LNCaP clone FGC (cell line): ENCODE measurements at regions not wholly inside any gene's neighbourhood (a gene's known extent, or its start where the extent isn't known, plus 50 kb on each side); places are given as distances from the start of the nearest gene placed in this dataset.

Experiments used
- DNase-seq: peaks from one replicate; pipeline ENCODE4 v3.0.0-alpha.2; 2011; ENCODE audit warnings: low read depth
- H3K4me3 ChIP-seq: 2 replicates; pipeline ENCODE4 v1.5.1; 2011; ENCODE audit warnings: mild to moderate bottlenecking, low read depth, low read length, control low read depth
- TF ChIP-seq, protein P1 (sequence below): IDR thresholded peaks from 2 replicates; pipeline ENCODE4 v1.5.1; 2012; ENCODE audit warnings: mild to moderate bottlenecking; ENCODE audit not compliant: control insufficient read depth, insufficient read depth; ENCODE audit errors: extremely low read depth

DNA sequence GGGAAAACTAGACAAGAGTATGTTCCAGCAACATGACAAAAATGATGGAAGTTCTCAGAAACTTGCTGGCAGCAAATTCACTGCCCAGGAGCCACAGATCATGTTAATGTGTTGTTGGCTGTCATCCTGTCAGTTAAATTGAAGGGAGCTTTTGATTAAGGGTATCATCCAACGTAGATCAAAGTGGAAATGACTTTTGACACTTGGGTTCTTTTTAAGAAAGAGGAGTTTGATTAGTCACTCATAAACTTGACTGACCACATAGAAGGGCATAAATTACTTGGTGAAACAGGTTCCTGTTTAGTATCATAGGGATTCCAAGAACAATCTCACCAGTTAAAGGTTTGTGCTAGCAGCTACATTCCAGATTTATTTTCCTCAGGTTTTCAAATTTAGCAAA is 288.7 kb downstream of the CSNK1G3 start:
- no peak overlapping the region for H3K4me3 ChIP-seq
- TF ChIP-seq, protein P1, sequence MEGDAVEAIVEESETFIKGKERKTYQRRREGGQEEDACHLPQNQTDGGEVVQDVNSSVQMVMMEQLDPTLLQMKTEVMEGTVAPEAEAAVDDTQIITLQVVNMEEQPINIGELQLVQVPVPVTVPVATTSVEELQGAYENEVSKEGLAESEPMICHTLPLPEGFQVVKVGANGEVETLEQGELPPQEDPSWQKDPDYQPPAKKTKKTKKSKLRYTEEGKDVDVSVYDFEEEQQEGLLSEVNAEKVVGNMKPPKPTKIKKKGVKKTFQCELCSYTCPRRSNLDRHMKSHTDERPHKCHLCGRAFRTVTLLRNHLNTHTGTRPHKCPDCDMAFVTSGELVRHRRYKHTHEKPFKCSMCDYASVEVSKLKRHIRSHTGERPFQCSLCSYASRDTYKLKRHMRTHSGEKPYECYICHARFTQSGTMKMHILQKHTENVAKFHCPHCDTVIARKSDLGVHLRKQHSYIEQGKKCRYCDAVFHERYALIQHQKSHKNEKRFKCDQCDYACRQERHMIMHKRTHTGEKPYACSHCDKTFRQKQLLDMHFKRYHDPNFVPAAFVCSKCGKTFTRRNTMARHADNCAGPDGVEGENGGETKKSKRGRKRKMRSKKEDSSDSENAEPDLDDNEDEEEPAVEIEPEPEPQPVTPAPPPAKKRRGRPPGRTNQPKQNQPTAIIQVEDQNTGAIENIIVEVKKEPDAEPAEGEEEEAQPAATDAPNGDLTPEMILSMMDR = no peak
- no peak for DNase-seq

DNA sequence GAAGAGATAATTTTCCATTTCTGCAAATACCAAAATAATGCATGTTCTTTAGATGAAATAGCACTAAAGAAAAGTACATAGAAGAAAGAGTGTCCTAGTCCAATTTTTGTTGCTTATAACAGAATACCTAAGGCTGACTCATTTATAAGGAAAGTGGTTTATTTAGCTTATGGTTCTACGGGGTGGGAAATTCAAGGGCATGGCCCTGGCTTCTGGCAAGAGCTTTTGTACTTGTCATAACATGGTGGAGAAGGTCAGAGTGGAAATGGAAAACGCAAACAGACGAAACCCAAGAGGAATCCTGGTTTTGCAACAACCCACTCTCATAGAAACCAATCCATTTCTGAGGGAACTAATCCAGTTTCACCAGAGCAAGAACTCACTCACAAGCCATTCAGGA is 283.7 kb downstream of the CSNK1G3 start:
- DNase-seq = no peak
- TF ChIP-seq, protein P1 = no peak

DNA sequence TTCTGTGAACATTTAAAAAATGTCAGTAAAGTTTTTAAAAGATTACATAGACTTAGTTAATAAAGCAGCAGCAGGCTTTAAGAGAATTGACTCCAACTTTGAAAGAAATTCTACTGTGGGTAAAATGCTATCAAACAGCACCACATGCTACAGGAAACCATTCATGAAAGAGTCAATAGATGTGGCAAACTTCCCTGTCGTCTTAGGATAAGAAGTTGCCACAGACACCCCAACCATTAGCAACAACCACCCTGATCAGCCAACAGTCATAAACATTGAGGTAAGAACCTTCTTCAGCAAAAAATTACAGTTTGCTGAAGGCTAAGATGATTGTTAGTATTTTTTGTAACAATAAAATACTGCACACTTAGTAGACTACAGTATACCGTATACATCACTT is 278.2 kb downstream of the CSNK1G3 start:
- TF ChIP-seq, protein P1 = no peak
- no peak for DNase-seq
- H3K4me3 ChIP-seq = no peak overlapping the region

More for the DNA sequence above, 283.7 kb downstream of the CSNK1G3 start:
- no peak overlapping the region for H3K4me3 ChIP-seq

DNA sequence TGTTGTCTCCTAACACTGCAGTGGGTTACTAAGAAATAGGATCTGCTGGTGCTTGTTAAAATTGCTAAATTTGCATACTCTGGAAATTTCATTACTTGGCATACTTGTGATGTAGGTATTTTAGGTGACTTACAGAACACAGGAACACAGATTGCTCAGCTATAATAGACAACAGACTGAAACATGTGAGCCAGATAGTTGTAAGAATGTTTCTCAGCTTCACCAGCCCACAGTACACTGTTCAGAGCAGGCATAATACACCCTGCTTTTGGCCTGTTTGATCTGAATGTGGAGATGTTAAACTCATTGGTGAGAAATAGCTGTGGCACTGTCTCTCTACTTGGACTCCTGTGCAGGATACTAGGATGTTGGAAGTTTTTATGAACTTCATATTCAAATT is 275.7 kb downstream of the CSNK1G3 start:
- H3K4me3 ChIP-seq = no peak overlapping the region
- no peak for DNase-seq

DNA sequence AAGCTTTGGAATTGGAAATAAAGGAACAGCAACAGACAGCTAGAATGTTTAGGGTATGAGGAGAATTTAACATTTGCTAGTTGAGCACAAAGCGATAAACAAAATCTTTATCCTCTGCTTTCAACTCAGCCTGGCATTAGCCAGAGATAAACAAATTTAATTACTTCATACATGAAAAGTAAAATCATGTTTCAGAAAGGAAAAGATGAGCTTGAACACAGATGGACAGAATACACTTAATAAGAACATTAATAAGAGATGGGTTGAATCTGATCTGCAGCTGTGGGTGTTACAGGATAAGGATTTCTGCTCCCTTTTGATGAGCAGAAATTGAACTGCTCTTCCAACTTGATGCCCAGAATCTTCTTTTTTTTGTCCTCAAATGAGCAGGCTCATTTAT is 275.2 kb downstream of the CSNK1G3 start:
- no peak overlapping the region for H3K4me3 ChIP-seq
- DNase-seq = no peak
- TF ChIP-seq, protein P1 = no peak

More for the DNA sequence above, 275.7 kb downstream of the CSNK1G3 start:
- TF ChIP-seq, protein P1 = no peak

DNA sequence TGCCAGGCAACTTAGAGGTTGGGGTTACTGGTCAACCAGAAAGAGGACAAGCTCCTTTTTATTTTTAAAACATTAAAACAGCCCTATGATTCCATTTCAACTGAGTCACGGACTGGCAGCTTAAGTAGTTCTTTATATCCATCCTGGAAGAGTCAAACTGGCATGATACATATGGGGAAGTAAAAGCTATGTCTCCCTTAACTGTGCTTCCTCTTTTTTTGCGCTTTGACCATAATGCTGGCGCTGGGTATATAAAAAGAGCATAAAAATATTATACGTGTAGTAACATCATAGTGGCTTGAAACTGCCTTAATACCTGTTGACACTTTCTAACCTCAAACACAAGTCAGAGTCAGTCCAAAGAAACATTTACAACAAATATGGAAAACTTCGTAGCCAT is 274.4 kb downstream of the CSNK1G3 start:
- DNase-seq = no peak
- TF ChIP-seq, protein P1 = no peak
- H3K4me3 ChIP-seq = no peak overlapping the region
